K562 (cell line): ENCODE measurements at regions not wholly inside any gene's neighbourhood (a gene's known extent, or its start where the extent isn't known, plus 50 kb on each side); places are given as distances from the start of the nearest gene placed in this dataset.

ENCODE experiments used
- ATAC-seq: fragments of 200-7000 bp; cut with Tn5 transposase; 3 replicates; pipeline ENCODE4 v1.9.1; 2020; ENCODE audit warnings: moderate library complexity
- BruUV-seq: library from RNA; stranded (reverse); fragments of 400-500 nt; replicated peaks from 2 replicates; lab custom pipeline; 2021; lab: Mats Ljungman, UMichigan
- CTCF ChIA-PET: fragments of 300-600 bp; formaldehyde crosslinking; extraction: SDS; loops from one replicate; lab custom pipeline; 2021; ENCODE audit warnings: low intra/inter-chr PET ratio; lab: Yijun Ruan, JAX
- POLR2A ChIA-PET: fragments of 300-600, 350-650 bp; sonication (Branson Sonifier 250); formaldehyde crosslinking; extraction: SDS; loops from one replicate; lab custom pipeline; 2021; ENCODE audit warnings: antibody characterized with exemption, inconsistent platforms; lab: Yijun Ruan, JAX
- DNase-seq, 4 experiments: peaks; one replicate each; pipeline versions ENCODE4 v3.0.0 to v3.0.0-alpha.2; 2011 to 2018; ENCODE audit warnings: low spot score in 3 of 4, mixed read lengths in 3 of 4; ENCODE audit errors: extremely low read depth in 1 of 4
- FAIRE-seq: peaks from 2 replicates; lab custom pipeline; 2011; peaks lifted over from hg19 to GRCh38; lab: Jason Lieb, UNC
- H2AFZ ChIP-seq: 2 replicates; pipeline ENCODE4 v1.6.0; 2011; ENCODE audit warnings: low read depth, low read length, control low read depth, inconsistent platforms
- H3K27ac ChIP-seq: fragments of 200-600 bp; 3 replicates; pipeline ENCODE4 v1.8.0; 2011; ENCODE audit warnings: low read depth, mild to moderate bottlenecking, control low read depth, inconsistent platforms, low read length, moderate library complexity, mixed read lengths; ENCODE audit errors: extremely low read depth
- H3K27me3 ChIP-seq, 2 experiments: fragments of 300-600 bp in 1 of 2; 2 replicates in 1 of 2; 3 replicates in 1 of 2; pipeline versions ENCODE4 v1.6.0 to v1.8.0; 2011; ENCODE audit warnings: inconsistent platforms in 2 of 2, low read length in 2 of 2, mild to moderate bottlenecking in 1 of 2, mixed read lengths in 1 of 2, moderate library complexity in 1 of 2; ENCODE audit not compliant: control insufficient read depth in 2 of 2, insufficient read depth in 2 of 2
- H3K36me3 ChIP-seq: fragments of 300-600 bp; 3 replicates; pipeline ENCODE4 v1.8.0; 2011; ENCODE audit warnings: mild to moderate bottlenecking, low read length, inconsistent platforms; ENCODE audit not compliant: control insufficient read depth, insufficient read depth
- H3K4me1 ChIP-seq, 2 experiments: fragments of 200-600 bp in 1 of 2; replicated peaks in 1 of 2; 2 replicates in 1 of 2; 3 replicates in 1 of 2; pipeline versions ENCODE4 v1.5.1 to v1.8.0; 2011; ENCODE audit warnings: inconsistent platforms in 2 of 2, low read length in 2 of 2, mild to moderate bottlenecking in 1 of 2, mixed read lengths in 1 of 2, moderate library complexity in 1 of 2; ENCODE audit not compliant: control insufficient read depth in 2 of 2, insufficient read depth in 2 of 2
- H3K4me2 ChIP-seq: 2 replicates; pipeline ENCODE4 v1.6.1; 2011; ENCODE audit warnings: low read length, control low read depth, inconsistent platforms, mixed read lengths; ENCODE audit not compliant: insufficient read depth
- H3K4me3 ChIP-seq: fragments of 200-600 bp; sonication (generic), shearing (Covaris generic); 2 replicates; pipeline ENCODE4 v1.5.1; 2016; ENCODE audit warnings: control low read depth, inconsistent platforms
- H3K79me2 ChIP-seq: fragments of 200-600 bp; 3 replicates; pipeline ENCODE4 v1.8.0; 2011; ENCODE audit warnings: low read length, inconsistent platforms; ENCODE audit not compliant: control insufficient read depth, insufficient read depth
- H3K9ac ChIP-seq, 2 experiments: 2 replicates each; pipeline versions ENCODE4 v1.6.0 to v1.6.1; 2011; ENCODE audit warnings: low read depth in 2 of 2, low read length in 2 of 2, control low read depth in 1 of 2, inconsistent platforms in 1 of 2, mild to moderate bottlenecking in 1 of 2, mixed read lengths in 1 of 2; ENCODE audit not compliant: insufficient read depth in 1 of 2
- H3K9me1 ChIP-seq: one replicate; pipeline ENCODE4 v1.6.0; 2011; ENCODE audit warnings: inconsistent platforms, mild to moderate bottlenecking, low read length, moderate library complexity; ENCODE audit not compliant: control insufficient read depth, insufficient read depth
- H3K9me3 ChIP-seq: replicated peaks from 2 replicates; pipeline ENCODE4 v1.5.1; 2011; ENCODE audit warnings: low read depth, low read length, inconsistent platforms; ENCODE audit not compliant: control insufficient read depth, insufficient read depth
- H4K20me1 ChIP-seq: replicated peaks from 2 replicates; pipeline ENCODE4 v1.6.1; 2011; ENCODE audit warnings: low read length, inconsistent platforms, mixed read lengths; ENCODE audit not compliant: control insufficient read depth, insufficient read depth
- E2F8 ChIP-seq: fragments of 450-650 bp; IDR thresholded peaks from 2 replicates; pipeline ENCODE4 v1.7.1; 2018; ENCODE audit warnings: mild to moderate bottlenecking, low read depth; ENCODE audit not compliant: partially characterized antibody
- FOXJ2 ChIP-seq: fragments of 200-800 bp; sonication (Bioruptor generic); IDR thresholded peaks from 2 replicates; pipeline ENCODE4 v1.6.1; 2016; ENCODE audit warnings: missing genetic modification characterization, missing compliant biosample characterization
- HNRNPK ChIP-seq: fragments of 200-400 bp; formaldehyde crosslinking; IDR thresholded peaks from one replicate; pipeline ENCODE4 v1.6.1; 2018; ENCODE audit warnings: mild to moderate bottlenecking, low read depth, low read length; ENCODE audit not compliant: poor library complexity, severe bottlenecking
- IRF9 ChIP-seq: fragments of 450-650 bp; IDR thresholded peaks from 2 replicates; pipeline ENCODE4 v1.6.1; 2016; ENCODE audit warnings: missing biosample characterization, missing genetic modification characterization
- KDM1A ChIP-seq, 2 experiments: fragments of 450-650 bp; IDR thresholded peaks; 2 replicates each; pipeline ENCODE4 v1.6.1; 2016; ENCODE audit warnings: mild to moderate bottlenecking in 2 of 2
- MXI1 ChIP-seq: IDR thresholded peaks from 2 replicates; pipeline ENCODE4 v1.6.1; 2011; ENCODE audit warnings: low read depth, mild to moderate bottlenecking, improper control_type of control experiment, low read length
- NFE2L1 ChIP-seq: fragments of 450-650 bp; IDR thresholded peaks from 2 replicates; pipeline ENCODE4 v1.6.1; 2016; ENCODE audit warnings: missing genetic modification characterization, low read depth, mild to moderate bottlenecking, missing compliant biosample characterization, moderate library complexity, borderline replicate concordance
- NFIC ChIP-seq: fragments of 450-650 bp; IDR thresholded peaks from 2 replicates; pipeline ENCODE4 v1.6.1; 2017; ENCODE audit warnings: mild to moderate bottlenecking, inconsistent platforms
- PRPF4 ChIP-seq: fragments of 200-400 bp; formaldehyde crosslinking; IDR thresholded peaks from one replicate; pipeline ENCODE4 v1.6.1; 2017; ENCODE audit warnings: low read length, low read depth, mild to moderate bottlenecking; ENCODE audit not compliant: insufficient read depth, poor library complexity, severe bottlenecking
- SMAD2 ChIP-seq: fragments of 150-350 bp; IDR thresholded peaks from 2 replicates; pipeline ENCODE4 v1.6.1; 2014; ENCODE audit warnings: low read depth, mild to moderate bottlenecking, low read length
- ZBTB11 ChIP-seq, 3 experiments: fragments of 200-800 bp in 1 of 3; fragments of 250-450 bp in 1 of 3; fragments of 450-650 bp in 1 of 3; sonication (Bioruptor Pico) in 1 of 3; sonication (Bioruptor generic) in 1 of 3; formaldehyde crosslinking in 1 of 3; IDR thresholded peaks; 2 replicates each; pipeline versions ENCODE4 v1.6.1 to v1.8.0; 2016 to 2022; ENCODE audit warnings: mild to moderate bottlenecking in 2 of 3, missing genetic modification characterization in 2 of 3, missing compliant biosample characterization in 1 of 3, moderate library complexity in 1 of 3
- ZEB2 ChIP-seq: fragments of 450-650 bp; IDR thresholded peaks from 2 replicates; pipeline ENCODE4 v1.6.1; 2016
- ZNF512 ChIP-seq: IDR thresholded peaks from 2 replicates; pipeline ENCODE4 v1.6.1; 2016; ENCODE audit warnings: missing genetic modification characterization, missing compliant biosample characterization
- ZNF57 ChIP-seq: fragments of 450-650 bp; formaldehyde crosslinking; IDR thresholded peaks from 2 replicates; pipeline ENCODE4 v1.4.0; 2020; ENCODE audit warnings: mild to moderate bottlenecking, moderate library complexity
- ZNF764 ChIP-seq: fragments of 250-450 bp; sonication (Bioruptor Pico); IDR thresholded peaks from 2 replicates; pipeline ENCODE4 v1.4.0; 2020; ENCODE audit warnings: low read depth, mild to moderate bottlenecking, moderate library complexity
- WGBS: fragments of 100-300 bp; shearing (Covaris generic); methylation state at CpG from one replicate; pipeline ENCODE4 v1.1.6; 2016; ENCODE audit warnings: low coverage, mixed read lengths; ENCODE audit not compliant: insufficient coverage; ENCODE audit errors: missing lambda C conversion rate; 5-methylcytosine and 5-hydroxymethylcytosine counted together
- in situ Hi-C: fragments of 300-500 bp; cut with MboI; formaldehyde crosslinking; loops from 4 replicates; pipeline ENCODE4 v1.15.0; 2018; ENCODE audit warnings: inconsistent platforms, mixed read lengths
- intact Hi-C: fragments of 100-400 bp; cut with micrococcal nuclease; formaldehyde crosslinking; loops from 2 replicates; pipeline ENCODE4 v1.14.2; 2022

- H3K9me1 ChIP-seq, result no peaks in the 10 kb centered on the region
- H3K9me3 ChIP-seq, result no peaks in the 10 kb centered on the region
- intact Hi-C loops, result no loop called here
- no peaks in the 10 kb centered on the region for H4K20me1 ChIP-seq
- H3K27me3 ChIP-seq, result no peaks in the 10 kb centered on the region
- POLR2A ChIA-PET, result no interaction called here
- FAIRE-seq (no peak), ATAC-seq (no peak), DNase-seq (no peak)
- no peak overlapping the region for H3K4me2 ChIP-seq
- CTCF ChIA-PET, result no interaction called here
- in situ Hi-C loops, result no loop called here
- H3K4me1 ChIP-seq, result no peaks in the 10 kb centered on the region
- H3K4me3 ChIP-seq, result no peak overlapping the region
- H2AFZ ChIP-seq, result no peak overlapping the region
- 0% methylated on average over 1 of the region's 2 CpGs for WGBS
- H3K36me3 ChIP-seq, result no peaks in the 10 kb centered on the region
- H3K9ac ChIP-seq, result no peak overlapping the region
- no peaks in the 10 kb centered on the region for H3K79me2 ChIP-seq
- no peak overlapping the region for H3K27ac ChIP-seq
- BruUV-seq, result no TSS peak
- TF ChIP-seq NFIC (no peak), ZNF57 (CRISPR knock-in tag) (no peak), ZNF764 (CRISPR knock-in tag) (no peak), SMAD2 (no peak), ZBTB11 (CRISPR knock-in tag; IDR thresholded peaks at IDR 0.05) (no peak), ZEB2 (no peak), HNRNPK (no peak), PRPF4 (no peak), FOXJ2 (tag) (no peak), IRF9 (tag) (no peak), KDM1A (IDR thresholded peaks at IDR 0.05) (no peak), NFE2L1 (tag) (no peak), E2F8 (no peak), MXI1 (no peak), ZNF512 (no peak)
Observed at GRCh38 chr10:122774231-122774630, 71.4 kb downstream of the CUZD1 start.
